ENCODE measurements at regions not wholly inside any gene's neighbourhood (a gene's known extent, or its start where the extent isn't known, plus 50 kb on each side); places are given as distances from the start of the nearest gene placed in this dataset.

GRCh38 chr17:72338304-72338703, 217.5 kb downstream of the SOX9 start:
- in situ Hi-C loops (cut with MboI; ENCODE audit: low sequenced_read_pairs), result no loop called here

DNA sequence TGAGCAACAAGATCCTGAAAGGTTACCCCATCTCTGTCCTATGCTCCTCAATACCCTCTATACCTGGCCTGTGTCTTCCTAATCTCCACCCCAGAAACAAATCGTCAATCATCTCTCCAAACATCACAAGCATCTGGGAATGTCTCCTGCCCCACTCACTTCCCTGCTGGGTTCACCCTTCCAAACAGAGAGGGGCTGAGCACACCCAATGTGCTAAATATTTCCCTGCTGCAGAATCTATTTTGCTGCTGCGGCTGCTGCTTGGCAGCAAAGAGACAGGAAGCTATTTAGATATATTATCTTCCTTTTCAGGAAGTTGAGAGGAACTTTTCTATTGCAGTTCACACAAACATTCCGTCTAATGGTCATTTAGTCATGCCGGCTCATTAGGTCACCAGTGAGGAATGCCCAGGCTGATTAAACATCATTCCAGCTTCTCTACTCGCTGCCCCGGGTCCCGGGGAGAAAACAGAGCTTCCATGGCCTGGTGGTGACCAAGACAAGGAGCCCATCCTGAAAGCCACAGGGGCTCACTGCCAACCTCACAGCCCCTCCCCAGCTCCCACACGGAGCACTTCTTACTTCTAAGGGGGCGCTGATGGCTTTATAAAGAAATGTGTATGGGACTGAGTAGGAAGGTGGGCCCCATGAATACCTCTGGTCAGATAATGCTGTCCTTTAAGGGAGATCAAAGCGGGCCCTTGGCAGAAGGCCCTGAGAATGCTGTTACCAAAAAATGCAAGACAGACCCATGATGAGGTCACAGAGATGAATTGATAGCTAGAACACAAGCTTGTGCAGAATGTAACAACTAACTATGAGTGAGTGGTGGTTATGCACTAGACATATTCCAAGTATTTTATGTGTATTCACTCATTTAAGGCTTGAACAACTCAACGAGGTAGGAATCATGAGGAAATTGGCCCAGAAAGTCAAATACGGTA, 218.3 kb downstream of the SOX9 start:
- in situ Hi-C loops (cut with MboI; ENCODE audit: low sequenced_read_pairs), result no loop called here

GRCh38 chr17:72340836-72341235, 220.0 kb downstream of the SOX9 start:
- in situ Hi-C loops (cut with MboI; ENCODE audit: low sequenced_read_pairs), result no loop called here

GRCh38 chr17:72342061-72342460, 221.2 kb downstream of the SOX9 start:
- in situ Hi-C loops (cut with MboI; ENCODE audit: low sequenced_read_pairs), result no loop called here

GRCh38 chr17:72342627-72343527, 222.1 kb downstream of the SOX9 start:
- in situ Hi-C loops (cut with MboI; ENCODE audit: low sequenced_read_pairs), result no loop called here

- in situ Hi-C loops (cut with MboI; ENCODE audit: low sequenced_read_pairs), result no loop called here
Observed at GRCh38 chr17:72343911-72344310, 223.1 kb downstream of the SOX9 start.

DNA sequence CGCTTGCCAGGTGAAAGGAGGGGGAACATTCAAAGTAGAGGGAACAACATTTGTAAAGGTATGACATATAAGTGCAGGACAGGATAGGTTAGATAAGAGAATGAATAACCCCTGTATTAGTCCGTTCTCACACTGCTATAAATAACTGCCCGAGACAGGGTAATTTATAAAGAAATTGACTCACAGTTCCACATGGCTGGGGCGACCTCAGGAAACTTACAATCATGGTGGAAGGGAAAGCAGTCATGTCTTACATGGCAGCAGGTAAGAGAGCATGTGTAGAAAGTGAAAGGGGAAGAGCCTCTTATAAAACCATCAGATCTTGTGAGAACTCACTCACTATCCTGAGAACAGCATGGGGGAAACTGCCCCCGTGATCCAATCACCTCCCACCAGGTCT, 223.8 kb downstream of the SOX9 start:
- in situ Hi-C loops (cut with MboI; ENCODE audit: low sequenced_read_pairs), result no loop called here

GRCh38 chr17:72345088-72345487, 224.3 kb downstream of the SOX9 start:
- in situ Hi-C loops (cut with MboI; ENCODE audit: low sequenced_read_pairs), result no loop called here

GRCh38 chr17:72345536-72345935, 224.7 kb downstream of the SOX9 start:
- in situ Hi-C loops (cut with MboI; ENCODE audit: low sequenced_read_pairs), result no loop called here

DNA sequence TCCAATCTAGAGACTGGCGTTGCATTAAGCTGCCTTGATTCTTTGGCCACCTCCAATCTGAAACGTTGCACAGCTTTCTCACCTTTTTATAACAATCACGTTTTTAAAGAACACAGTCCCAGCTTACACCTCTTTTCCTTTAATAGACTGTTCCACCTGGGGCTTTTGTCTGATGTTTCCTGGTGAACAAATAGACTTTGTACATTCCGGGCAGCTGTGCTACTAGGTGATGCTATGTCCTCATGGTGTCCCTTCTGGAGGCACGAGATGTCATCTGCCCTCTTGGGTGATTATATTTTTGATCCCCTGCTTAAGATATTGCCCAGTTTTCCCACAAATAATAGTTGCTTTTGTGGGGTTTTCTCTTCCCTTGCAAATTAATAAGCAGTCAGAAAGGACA, 225.5 kb downstream of the SOX9 start:
- in situ Hi-C loops (cut with MboI; ENCODE audit: low sequenced_read_pairs), result no loop called here

GRCh38 chr17:72349011-72349410, 228.2 kb downstream of the SOX9 start:
- in situ Hi-C loops (cut with MboI; ENCODE audit: low sequenced_read_pairs), result no loop called here

GRCh38 chr17:72349491-72349995, 228.7 kb downstream of the SOX9 start:
- in situ Hi-C loops (cut with MboI; ENCODE audit: low sequenced_read_pairs), result no loop called here

DNA sequence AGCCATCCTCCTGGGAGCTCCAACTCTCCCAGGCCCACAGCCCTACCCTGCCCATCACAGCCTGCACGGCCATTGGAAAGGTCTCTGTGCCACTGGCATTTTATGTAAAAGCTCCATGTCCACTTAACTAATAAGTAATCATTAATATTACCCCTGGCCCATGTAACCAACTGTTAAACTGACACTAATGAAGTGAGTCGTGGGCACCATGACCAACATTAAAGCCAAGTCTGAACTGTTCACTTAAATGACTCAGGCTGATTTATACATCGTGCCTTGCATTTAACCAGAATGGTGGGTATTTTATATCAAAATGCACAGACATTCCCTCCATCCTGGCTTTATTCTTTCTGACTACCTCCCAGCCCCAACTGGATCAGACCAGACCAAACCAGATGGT, 229.3 kb downstream of the SOX9 start:
- in situ Hi-C loops (cut with MboI; ENCODE audit: low sequenced_read_pairs), result no loop called here

DNA sequence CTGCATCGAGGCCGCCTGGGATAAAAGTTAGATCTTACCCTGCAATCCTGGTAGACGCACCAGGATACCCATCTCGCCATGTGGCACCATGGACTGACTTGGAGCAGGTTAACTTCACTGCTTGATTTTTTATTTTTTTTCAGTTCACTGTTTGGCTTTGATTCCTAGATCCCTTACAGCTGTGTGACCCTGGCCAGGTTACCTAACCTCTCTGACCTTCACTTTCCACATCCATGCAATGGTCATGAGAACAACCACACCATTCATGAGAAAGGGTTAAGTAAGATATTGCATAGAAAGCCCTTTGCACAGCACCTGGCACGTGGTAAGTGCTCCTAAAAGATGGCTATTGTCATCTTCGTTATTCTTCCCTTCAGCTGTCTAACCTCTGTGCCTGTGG, 230.5 kb downstream of the SOX9 start:
- in situ Hi-C loops (cut with MboI; ENCODE audit: low sequenced_read_pairs), result no loop called here

DNA sequence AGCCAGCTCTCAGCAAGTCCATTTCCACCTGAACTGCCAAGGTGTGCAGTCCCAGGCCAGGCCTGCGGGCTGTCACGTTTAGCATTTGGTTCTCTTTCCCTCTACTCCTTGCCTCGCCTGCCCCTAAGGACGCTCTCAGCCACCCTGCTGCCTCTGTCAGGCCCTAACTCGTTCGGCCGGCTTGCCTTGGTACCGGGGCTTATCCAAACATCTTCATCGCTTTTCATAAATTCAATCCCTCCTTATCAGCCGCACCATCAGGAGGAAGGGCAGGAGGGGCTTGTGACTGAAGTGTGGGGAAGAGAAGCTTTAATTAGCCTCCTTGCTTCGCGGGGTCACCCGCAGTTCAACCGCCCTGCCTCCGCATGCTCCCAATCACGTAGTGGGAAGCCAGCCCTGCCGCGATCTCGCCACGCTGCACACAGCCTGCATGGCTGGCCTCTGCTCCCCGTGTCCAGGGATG, 231.1 kb downstream of the SOX9 start:
- in situ Hi-C loops (cut with MboI; ENCODE audit: low sequenced_read_pairs), result no loop called here

GRCh38 chr17:72353502-72353901, 232.7 kb downstream of the SOX9 start:
- in situ Hi-C loops (cut with MboI; ENCODE audit: low sequenced_read_pairs), result no loop called here

GRCh38 chr17:72354071-72354470, 233.3 kb downstream of the SOX9 start:
- in situ Hi-C loops (cut with MboI; ENCODE audit: low sequenced_read_pairs), result no loop called here

GRCh38 chr17:72357764-72358365, 237.0 kb downstream of the SOX9 start:
- in situ Hi-C loops (cut with MboI; ENCODE audit: low sequenced_read_pairs), result no loop called here

DNA sequence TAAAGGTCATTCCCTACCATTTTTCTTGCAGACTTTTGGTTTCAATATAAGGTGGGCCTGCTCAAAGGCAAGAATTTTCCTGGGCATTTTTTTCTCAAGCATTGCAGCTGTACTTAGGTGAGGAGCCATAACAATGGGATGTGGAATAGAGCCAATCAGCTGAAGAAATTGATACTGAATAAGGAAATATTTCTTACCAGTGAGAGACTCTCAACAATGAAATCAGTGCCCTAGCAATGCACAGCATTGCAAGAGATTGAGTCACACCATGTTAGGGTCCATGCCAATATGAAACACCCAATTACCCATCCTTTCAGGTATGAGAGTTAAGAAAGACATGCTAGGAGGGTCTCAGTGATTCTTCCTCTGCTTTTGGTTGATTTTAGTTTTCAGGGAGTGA, 237.6 kb downstream of the SOX9 start:
- in situ Hi-C loops (cut with MboI; ENCODE audit: low sequenced_read_pairs), result no loop called here

GRCh38 chr17:72359274-72359673, 238.5 kb downstream of the SOX9 start:
- in situ Hi-C loops (cut with MboI; ENCODE audit: low sequenced_read_pairs), result no loop called here

- in situ Hi-C loops (cut with MboI; ENCODE audit: low sequenced_read_pairs), result no loop called here
Observed at GRCh38 chr17:72359811-72360210, 239.0 kb downstream of the SOX9 start.

Data from HL-60/S4 treated with retinoic acid at 250 ng/mL for 4 days and 3 days (cell line).